Tibial nerve (tissue), 4 donors: ENCODE measurements at regions not wholly inside any gene's neighbourhood (a gene's known extent, or its start where the extent isn't known, plus 50 kb on each side); places are given as distances from the start of the nearest gene placed in this dataset.

Experiments used
- DNase-seq, 2 donors: peaks; one replicate each; pipeline ENCODE4 v3.0.0-alpha.2; 2019; ENCODE audit warnings: low spot score in 2 of 2
- H3K27ac ChIP-seq, 4 donors: fragments of 200-600 bp; sonication (generic) in 3 of 4; one replicate each; pipeline ENCODE4 v1.5.1; 2017 to 2019; ENCODE audit warnings: mild to moderate bottlenecking in 1 of 4
- H3K27me3 ChIP-seq, 2 donors: fragments of 200-600 bp; sonication (generic) in 1 of 2; one replicate each; pipeline versions ENCODE4 v1.5.1 to v1.6.0; 2017 to 2019
- H3K36me3 ChIP-seq, 3 donors: fragments of 200-600 bp; sonication (generic); one replicate each; pipeline ENCODE4 v1.5.1; 2018 to 2019
- H3K4me1 ChIP-seq, 4 donors: fragments of 200-600 bp; sonication (generic) in 3 of 4; one replicate each; pipeline ENCODE4 v1.5.1; 2017 to 2019
- H3K4me3 ChIP-seq, 4 donors: fragments of 200-600 bp; sonication (generic) in 3 of 4; one replicate each; pipeline ENCODE4 v1.5.1; 2017 to 2019; ENCODE audit warnings: mild to moderate bottlenecking in 1 of 4, moderate library complexity in 1 of 4
- H3K9me3 ChIP-seq, 4 donors: fragments of 200-600 bp; sonication (generic) in 3 of 4; one replicate each; pipeline ENCODE4 v1.5.1; 2017 to 2019
- EP300 ChIP-seq, 2 donors: sonication (generic); formaldehyde crosslinking; IDR thresholded peaks; one replicate each; pipeline ENCODE4 v1.6.1; 2017; ENCODE audit warnings: antibody characterized with exemption in 2 of 2, mild to moderate bottlenecking in 1 of 2
- POLR2A ChIP-seq, 2 donors: fragments of 450-650 bp; IDR thresholded peaks; one replicate each; pipeline ENCODE4 v1.6.1; 2017; ENCODE audit warnings: antibody characterized with exemption in 2 of 2, mild to moderate bottlenecking in 2 of 2, moderate library complexity in 2 of 2
- WGBS, 2 donors: methylation state at CpG; one replicate each; pipeline ENCODE4 v1.1.5; 2018; 5-methylcytosine and 5-hydroxymethylcytosine counted together
- TF ChIP-seq, protein P1 (sequence below), 5 experiments: fragments of 200-600 bp in 3 of 5; fragments of 450-650 bp in 2 of 5; sonication (generic) in 3 of 5; IDR thresholded peaks; one replicate each; pipeline ENCODE4 v1.5.1; 2016 to 2019; ENCODE audit warnings: antibody characterized with exemption in 5 of 5, mild to moderate bottlenecking in 3 of 5, moderate library complexity in 2 of 5

DNA sequence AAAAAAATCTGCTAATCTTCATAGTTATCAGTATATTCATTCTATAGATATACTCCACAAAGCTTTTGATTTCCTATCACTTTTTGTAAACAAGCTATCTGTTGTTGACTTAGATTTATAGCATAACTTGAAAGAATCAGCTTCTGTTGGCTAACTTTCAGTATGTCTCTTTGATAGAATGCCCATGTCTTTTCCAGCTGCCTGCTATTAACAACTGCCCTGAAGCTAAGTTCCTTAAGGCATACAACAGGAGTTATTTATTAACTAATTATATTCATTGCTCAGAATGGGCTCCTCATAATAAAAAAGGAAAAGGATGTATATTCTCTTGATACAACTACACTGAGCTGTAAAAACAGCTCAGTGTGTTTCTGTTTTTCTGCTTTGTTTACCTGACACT, 293.9 kb downstream of the TUSC7 start:
- Histone ChIP-seq H3K4me3 (no peak overlapping the region), H3K9me3 (no peaks in the 10 kb centered on the region), H3K36me3 (no peaks in the 10 kb centered on the region), H3K27ac (no peak overlapping the region), H3K27me3 (no peaks in the 10 kb centered on the region), H3K4me1 (no peaks in the 10 kb centered on the region)
- TF ChIP-seq EP300 (IDR thresholded peaks at IDR 0.05) (no peak), POLR2A (IDR thresholded peaks at IDR 0.05) (no peak)
- TF ChIP-seq, protein P1, sequence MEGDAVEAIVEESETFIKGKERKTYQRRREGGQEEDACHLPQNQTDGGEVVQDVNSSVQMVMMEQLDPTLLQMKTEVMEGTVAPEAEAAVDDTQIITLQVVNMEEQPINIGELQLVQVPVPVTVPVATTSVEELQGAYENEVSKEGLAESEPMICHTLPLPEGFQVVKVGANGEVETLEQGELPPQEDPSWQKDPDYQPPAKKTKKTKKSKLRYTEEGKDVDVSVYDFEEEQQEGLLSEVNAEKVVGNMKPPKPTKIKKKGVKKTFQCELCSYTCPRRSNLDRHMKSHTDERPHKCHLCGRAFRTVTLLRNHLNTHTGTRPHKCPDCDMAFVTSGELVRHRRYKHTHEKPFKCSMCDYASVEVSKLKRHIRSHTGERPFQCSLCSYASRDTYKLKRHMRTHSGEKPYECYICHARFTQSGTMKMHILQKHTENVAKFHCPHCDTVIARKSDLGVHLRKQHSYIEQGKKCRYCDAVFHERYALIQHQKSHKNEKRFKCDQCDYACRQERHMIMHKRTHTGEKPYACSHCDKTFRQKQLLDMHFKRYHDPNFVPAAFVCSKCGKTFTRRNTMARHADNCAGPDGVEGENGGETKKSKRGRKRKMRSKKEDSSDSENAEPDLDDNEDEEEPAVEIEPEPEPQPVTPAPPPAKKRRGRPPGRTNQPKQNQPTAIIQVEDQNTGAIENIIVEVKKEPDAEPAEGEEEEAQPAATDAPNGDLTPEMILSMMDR (IDR thresholded peaks at IDR 0.05), result no peak
- no peak for DNase-seq

DNA sequence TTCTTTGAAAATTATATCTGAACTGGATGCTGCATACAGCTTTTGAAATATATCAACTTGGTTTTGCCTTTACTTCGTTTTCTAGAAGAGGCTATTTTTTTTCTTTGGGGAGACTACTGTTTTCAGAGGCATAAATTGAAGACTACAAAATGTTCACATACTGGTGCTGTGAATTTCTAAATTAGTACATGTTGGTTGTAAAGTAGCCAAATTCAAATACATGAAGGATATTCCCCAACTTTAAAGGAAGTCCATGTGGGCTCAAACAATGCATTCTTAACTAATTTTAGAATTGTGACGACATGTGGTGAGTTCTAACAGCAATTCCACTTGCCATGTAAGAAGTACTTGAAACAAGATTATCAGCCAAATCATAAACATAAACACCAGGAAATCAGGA, 295.7 kb downstream of the TUSC7 start:
- Histone ChIP-seq H3K4me3 (no peak overlapping the region), H3K36me3 (no peaks in the 10 kb centered on the region), H3K4me1 (no peaks in the 10 kb centered on the region), H3K27me3 (no peaks in the 10 kb centered on the region), H3K27ac (no peak overlapping the region), H3K9me3 (no peaks in the 10 kb centered on the region)
- TF ChIP-seq, protein P1 (IDR thresholded peaks at IDR 0.05), result no peak
- TF ChIP-seq EP300 (IDR thresholded peaks at IDR 0.05) (no peak), POLR2A (IDR thresholded peaks at IDR 0.05) (no peak)
- WGBS, 2 donors, result 65 to 78% methylated on average over 2 of the region's 2 CpGs
- DNase-seq, result no peak

- no peak for DNase-seq
- Histone ChIP-seq H3K9me3 (no peaks in the 10 kb centered on the region), H3K27me3 (no peaks in the 10 kb centered on the region), H3K27ac (no peak overlapping the region), H3K36me3 (no peaks in the 10 kb centered on the region), H3K4me1 (no peaks in the 10 kb centered on the region), H3K4me3 (no peak overlapping the region)
- 69 to 86% methylated on average over 2 of the region's 2 CpGs for WGBS, 2 donors
- TF ChIP-seq, protein P1 (IDR thresholded peaks at IDR 0.05), result no peak
- TF ChIP-seq POLR2A (IDR thresholded peaks at IDR 0.05) (no peak), EP300 (IDR thresholded peaks at IDR 0.05) (no peak)
Measured at GRCh38 chr3:117005911-117006522, 296.4 kb downstream of the TUSC7 start.

- Histone ChIP-seq H3K27ac (no peak overlapping the region), H3K4me3 (no peak overlapping the region), H3K36me3 (no peaks in the 10 kb centered on the region), H3K27me3 (no peaks in the 10 kb centered on the region), H3K4me1 (no peaks in the 10 kb centered on the region), H3K9me3 (no peaks in the 10 kb centered on the region)
- no peak for DNase-seq
- TF ChIP-seq POLR2A (IDR thresholded peaks at IDR 0.05) (no peak), EP300 (IDR thresholded peaks at IDR 0.05) (no peak)
- TF ChIP-seq, protein P1 (IDR thresholded peaks at IDR 0.05), result no peak
- WGBS, 2 donors, result 41 to 62% methylated on average over 1 of the region's 1 CpG
Measured at GRCh38 chr3:117010318-117010717, 300.7 kb downstream of the TUSC7 start.

- no peaks in the 10 kb centered on the region for H3K36me3 ChIP-seq
- WGBS, 2 donors, result 67 to 70% methylated on average over 7 of the region's 7 CpGs
- no peaks in the 10 kb centered on the region for H3K27me3 ChIP-seq
- no peaks in the 10 kb centered on the region for H3K4me1 ChIP-seq
- no peaks in the 10 kb centered on the region for H3K9me3 ChIP-seq
- DNase-seq, result no peak
- TF ChIP-seq, protein P1 (IDR thresholded peaks at IDR 0.05), result no peak
- TF ChIP-seq EP300 (IDR thresholded peaks at IDR 0.05), result no peak
- TF ChIP-seq POLR2A (IDR thresholded peaks at IDR 0.05), result no peak
- no peak overlapping the region for H3K4me3 ChIP-seq
- no peak overlapping the region for H3K27ac ChIP-seq
Measured at GRCh38 chr3:117011687-117012250, 302.2 kb downstream of the TUSC7 start.
